ENCODE measurements at regions not wholly inside any gene's neighbourhood (a gene's known extent, or its start where the extent isn't known, plus 50 kb on each side); places are given as distances from the start of the nearest gene placed in this dataset.
"Not testable (repeated sequence)": the region's sequence is repeated elsewhere in the genome, so short reads cannot be mapped to it uniquely, and the experiment has no call there.

- DNase-seq (ENCODE audit: low spot score): no peak
Measured at GRCh38 chr2:17254421-17254820, 263.8 kb downstream of the RAD51AP2 start.

- DNase-seq (ENCODE audit: low spot score): no peak
Measured at GRCh38 chr2:17252258-17252657, 266.0 kb downstream of the RAD51AP2 start.

- DNase-seq (ENCODE audit: low spot score): no peak
Measured at GRCh38 chr2:17251171-17251570, 267.1 kb downstream of the RAD51AP2 start.

DNA sequence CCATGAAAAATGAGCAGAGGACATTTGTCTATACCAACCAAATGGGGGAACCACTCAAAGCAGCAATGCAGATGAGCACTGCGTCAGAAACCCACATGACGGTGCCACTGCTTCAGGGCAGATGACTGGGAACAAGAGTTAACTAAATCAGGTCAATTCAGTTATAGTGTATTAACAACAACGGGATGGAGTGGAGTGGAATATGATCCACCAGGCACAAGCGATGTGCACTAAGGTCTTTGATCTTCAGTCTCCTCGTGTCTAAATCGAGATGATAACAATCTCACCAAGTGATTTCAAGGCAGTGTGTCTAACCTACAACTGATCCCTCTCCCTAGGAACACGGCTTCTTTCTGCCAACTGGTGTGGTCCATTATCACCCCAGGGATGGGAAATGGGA is 269.0 kb downstream of the RAD51AP2 start:
- no peak for DNase-seq (ENCODE audit: low spot score)

DNA sequence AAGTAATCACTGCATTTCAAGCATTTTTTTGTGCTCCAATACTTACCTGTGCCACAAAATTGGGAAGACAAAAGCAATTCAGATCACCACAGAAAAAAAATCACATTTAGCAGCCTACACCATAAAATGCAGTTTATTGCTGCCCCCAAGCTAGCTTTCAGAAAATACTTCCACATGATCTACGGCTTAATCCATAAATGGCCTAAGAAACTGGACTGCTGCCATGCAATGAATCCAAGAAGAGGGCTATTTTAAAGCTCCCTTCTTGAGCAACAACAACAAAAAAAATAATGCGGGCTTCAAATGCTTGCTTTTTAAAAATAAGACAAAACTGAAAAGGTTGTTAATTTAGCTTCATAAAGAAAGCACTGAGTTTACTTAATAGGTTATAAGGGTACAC is 272.3 kb downstream of the RAD51AP2 start:
- no peak for DNase-seq (ENCODE audit: low spot score)

DNA sequence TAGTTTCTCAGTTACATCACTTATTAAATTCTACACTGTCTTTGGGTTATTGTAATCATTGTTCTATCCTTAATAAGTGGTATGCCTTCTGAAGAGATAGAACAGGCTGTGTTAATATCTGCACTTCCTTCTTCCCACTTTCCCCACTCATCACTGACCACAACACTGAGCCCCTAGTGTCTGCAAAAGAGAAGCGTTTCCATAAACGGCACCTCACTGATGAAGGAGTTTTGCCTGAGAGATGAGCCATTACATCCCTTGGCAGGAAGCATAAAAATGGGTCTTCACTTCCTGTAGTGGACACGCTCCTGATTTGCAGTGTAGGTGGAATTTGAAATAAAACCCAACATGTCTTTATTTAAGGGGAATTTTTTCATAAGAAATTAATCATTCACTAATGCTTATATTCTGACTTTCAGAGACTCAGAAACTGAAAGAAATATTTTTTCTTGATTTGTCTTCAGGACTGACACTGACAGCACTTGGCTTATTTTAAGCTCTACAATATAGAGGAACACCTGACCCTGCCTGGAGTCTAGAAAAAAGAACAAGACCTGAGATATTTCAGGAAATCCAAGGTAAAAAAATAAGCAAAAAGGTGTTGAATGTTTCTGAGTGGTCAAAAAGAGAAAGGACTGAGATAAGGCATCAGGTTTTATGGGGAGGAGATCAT is 275.3 kb downstream of the RAD51AP2 start:
- DNase-seq (ENCODE audit: low spot score): no peak

GRCh38 chr2:17239550-17239949 is 278.7 kb downstream of the RAD51AP2 start:
- DNase-seq (ENCODE audit: low spot score): no peak

- no peak for DNase-seq (ENCODE audit: low spot score)
Measured at GRCh38 chr2:17235167-17235566, 283.1 kb downstream of the RAD51AP2 start.

- no peak for DNase-seq (ENCODE audit: low spot score)
Measured at GRCh38 chr2:17232776-17233556, 285.3 kb downstream of the RAD51AP2 start.

DNA sequence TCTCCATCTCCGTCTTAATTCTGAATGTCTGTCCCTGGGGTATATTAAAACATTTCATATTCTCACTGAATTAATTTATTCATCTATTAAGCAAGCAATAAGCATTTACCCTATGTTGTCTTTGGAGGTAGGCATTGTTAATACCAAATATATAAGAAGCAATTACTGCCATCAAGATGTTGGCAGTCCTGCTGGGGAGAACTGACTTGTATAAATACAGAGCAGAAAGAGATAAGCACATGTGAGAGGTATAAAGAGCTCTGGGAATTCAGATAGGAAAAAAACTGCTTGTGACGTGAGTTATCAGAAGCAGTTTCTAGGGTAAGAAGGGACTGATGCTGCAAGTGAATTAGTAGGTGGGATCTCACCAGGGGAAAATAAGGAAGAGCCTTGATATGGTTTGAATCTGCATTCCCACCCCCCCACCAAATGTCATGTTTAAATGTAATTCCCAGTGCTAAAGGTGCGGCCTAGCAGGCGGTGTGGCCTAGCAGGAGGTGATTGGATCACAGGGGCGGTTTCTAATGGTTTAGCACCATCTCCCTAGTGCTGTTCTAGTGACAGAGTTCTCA is 286.8 kb downstream of the RAD51AP2 start:
- no peak for DNase-seq (ENCODE audit: low spot score)

DNA sequence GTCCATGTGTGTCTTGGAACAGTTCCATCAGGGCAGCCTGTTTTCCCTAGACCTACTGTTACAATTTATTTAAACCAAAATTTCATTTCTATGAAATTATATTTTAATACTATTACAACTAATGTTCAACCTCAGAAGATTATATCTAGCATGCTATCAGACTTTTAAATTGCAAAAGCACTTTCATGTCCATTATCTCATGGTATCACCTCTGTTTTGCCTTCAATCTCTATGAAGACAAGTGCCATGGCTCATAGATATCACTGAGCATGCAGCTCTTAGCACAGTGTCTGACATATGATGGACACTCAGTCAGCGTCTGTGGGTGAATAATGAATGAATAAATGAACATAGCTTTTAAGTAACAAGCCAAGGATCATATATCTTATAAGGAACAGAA is 288.8 kb downstream of the RAD51AP2 start:
- no peak for DNase-seq (ENCODE audit: low spot score)

- no peak for DNase-seq (ENCODE audit: low spot score)
Measured at GRCh38 chr2:17228461-17228860, 289.8 kb downstream of the RAD51AP2 start.

DNA sequence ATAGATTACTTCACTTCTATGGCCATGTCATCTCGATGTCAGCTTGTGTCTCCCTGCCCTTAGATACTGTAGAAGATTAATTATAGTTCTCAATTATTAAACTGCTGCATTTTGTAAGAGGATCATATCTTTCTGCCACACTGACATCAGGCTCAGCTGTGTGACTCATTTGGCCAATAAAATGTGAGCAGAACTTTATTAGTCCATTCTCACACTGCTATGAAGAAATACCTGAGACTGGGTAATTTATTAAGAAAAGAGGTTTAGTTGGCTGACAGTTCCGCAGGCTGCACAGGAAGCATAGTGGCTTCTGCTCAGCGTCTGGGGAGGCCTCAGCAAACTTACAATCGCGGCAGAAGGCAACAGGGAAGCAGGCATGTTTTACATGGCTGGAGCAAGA is 290.4 kb downstream of the RAD51AP2 start:
- DNase-seq (ENCODE audit: low spot score): no peak

- no peak for DNase-seq (ENCODE audit: low spot score)
Measured at GRCh38 chr2:17226941-17227490, 291.2 kb downstream of the RAD51AP2 start.

DNA sequence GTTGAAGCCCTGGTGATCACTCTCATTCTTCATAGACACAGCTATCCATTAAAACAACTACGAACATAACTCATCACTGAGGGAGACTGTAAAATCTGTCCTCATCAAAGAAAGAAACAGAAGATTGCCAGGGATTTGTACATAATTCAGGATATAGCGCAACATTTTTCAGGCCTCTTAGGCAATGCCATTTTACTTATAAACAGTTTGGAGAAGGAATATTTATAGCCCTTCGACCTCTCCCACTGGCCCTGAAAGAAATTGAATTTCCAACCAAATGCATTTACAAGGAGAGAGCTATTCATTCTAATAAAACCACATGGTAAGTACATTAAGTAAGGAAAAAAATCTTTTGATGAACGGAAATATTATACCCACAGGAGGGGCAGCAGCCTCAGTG is 295.0 kb downstream of the RAD51AP2 start:
- DNase-seq (ENCODE audit: low spot score): no peak

DNA sequence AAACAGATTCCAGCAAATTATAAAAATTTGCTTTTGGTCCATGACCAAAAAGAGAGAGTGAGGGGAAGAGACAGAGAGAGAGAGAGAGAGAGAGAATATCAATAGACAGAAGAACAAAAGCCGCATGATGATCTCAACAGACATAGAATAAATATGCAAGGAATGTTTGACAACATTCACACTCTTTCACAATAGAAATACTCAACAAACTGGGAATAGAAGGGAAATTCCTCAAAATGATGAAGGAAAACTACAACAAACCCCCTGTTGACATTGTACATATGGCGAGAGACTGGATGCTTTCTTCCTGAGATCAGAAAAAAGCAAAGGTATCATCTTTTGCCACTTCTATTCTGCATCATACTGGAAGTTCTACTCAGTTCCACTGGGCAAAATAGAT is 309.7 kb downstream of the RAD51AP2 start:
- DNase-seq (ENCODE audit: low spot score): no peak

DNA sequence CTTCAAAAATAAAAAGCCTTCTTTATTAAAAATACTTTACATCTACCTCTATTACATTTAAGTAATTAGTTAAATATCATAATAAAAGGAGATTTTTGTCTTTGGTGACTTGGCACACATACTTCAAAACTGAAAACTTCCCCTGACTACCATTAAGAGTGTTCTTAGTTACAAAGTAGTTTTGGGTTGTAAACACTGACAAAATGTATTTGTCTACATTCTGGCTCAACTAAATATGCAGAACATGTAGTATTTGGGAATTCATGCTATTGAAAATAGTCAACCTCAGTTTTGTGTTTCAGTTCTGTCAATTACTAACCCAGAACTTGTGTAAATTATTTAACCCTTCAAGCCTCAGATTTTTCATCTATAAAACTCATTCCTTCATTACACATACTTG is 311.5 kb downstream of the RAD51AP2 start:
- DNase-seq (ENCODE audit: low spot score): no peak

DNA sequence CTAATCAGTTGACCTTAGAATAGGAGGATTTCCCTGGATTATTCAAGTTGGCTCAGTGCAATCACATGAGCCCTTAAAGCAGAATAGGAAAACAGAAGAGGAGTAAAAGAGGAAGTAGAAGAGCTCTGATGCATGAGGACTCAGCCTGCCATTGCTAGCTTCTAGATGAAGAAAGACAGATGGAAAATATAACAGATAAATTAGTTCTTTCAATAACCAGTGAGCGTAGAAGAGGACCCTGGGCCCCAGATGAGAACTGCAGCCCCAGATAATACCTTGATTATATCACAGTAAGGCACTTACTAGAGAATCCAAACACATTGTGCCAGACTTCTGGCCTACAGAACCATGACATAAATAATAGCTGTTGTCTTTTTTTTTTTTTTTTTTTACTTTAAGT is 314.0 kb downstream of the RAD51AP2 start:
- DNase-seq (ENCODE audit: low spot score): not testable (repeated sequence)

- DNase-seq (ENCODE audit: low spot score): not testable (repeated sequence)
Measured at GRCh38 chr2:17202628-17203027, 315.6 kb downstream of the RAD51AP2 start.

GRCh38 chr2:17199741-17200140 is 318.5 kb downstream of the RAD51AP2 start:
- DNase-seq (ENCODE audit: low spot score): no peak

GRCh38 chr2:17196380-17196779 is 321.9 kb downstream of the RAD51AP2 start:
- DNase-seq (ENCODE audit: low spot score): no peak

DNA sequence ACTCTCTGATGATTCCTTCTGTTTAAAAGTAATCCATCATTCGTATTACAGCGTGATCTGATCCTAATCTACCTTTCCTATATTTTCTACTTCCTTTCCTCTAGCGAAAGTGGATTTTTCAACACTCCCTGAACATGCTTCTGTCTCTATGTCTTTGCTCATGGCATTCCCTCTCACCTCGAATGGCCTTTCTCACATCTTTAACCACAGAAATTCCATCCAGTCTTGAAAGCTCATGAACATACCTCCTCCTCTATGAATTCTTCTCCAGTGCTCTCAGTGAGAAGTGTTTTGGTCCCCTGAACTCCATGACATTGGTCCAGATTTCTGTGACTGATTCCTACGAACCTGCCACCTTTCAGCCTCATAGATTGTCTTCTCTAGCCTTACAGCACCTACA is 323.2 kb downstream of the RAD51AP2 start:
- DNase-seq (ENCODE audit: low spot score): no peak

- no peak for DNase-seq (ENCODE audit: low spot score)
Measured at GRCh38 chr2:17194083-17194482, 324.2 kb downstream of the RAD51AP2 start.

Measured in CD4-positive, alpha-beta T cell treated with Interleukin-6 at 100 ng/mL for 8 hours (primary cell).